ENCODE measurements at regions not wholly inside any gene's neighbourhood (a gene's known extent, or its start where the extent isn't known, plus 50 kb on each side); places are given as distances from the start of the nearest gene placed in this dataset.
A peak's percentile ranks its signal among the peaks of the same experiment; 100 is the strongest.

GRCh38 chr16:72425571-72426341, 253.8 kb upstream of the PMFBP1 start:
- no peak overlapping the region for H3K27ac ChIP-seq
- no peak for TF ChIP-seq CTCF (conservative IDR thresholded peaks at IDR 0.05)

- H3K27ac ChIP-seq = no peak overlapping the region
- no peak for TF ChIP-seq CTCF (conservative IDR thresholded peaks at IDR 0.05)
Observed at GRCh38 chr16:72424757-72425156, 252.8 kb upstream of the PMFBP1 start.

- H3K27ac ChIP-seq = no peak overlapping the region
- TF ChIP-seq CTCF (conservative IDR thresholded peaks at IDR 0.05) = no peak
Observed at GRCh38 chr16:72422308-72422897, 250.4 kb upstream of the PMFBP1 start.

GRCh38 chr16:72419638-72420037, 247.7 kb upstream of the PMFBP1 start:
- no peak for TF ChIP-seq CTCF (conservative IDR thresholded peaks at IDR 0.05)

GRCh38 chr16:72415379-72415778, 243.4 kb upstream of the PMFBP1 start:
- no peak for TF ChIP-seq CTCF (conservative IDR thresholded peaks at IDR 0.05)
- peak overlapping the region; percentile 68 for H3K27ac ChIP-seq

More at GRCh38 chr16:72419638-72420037, 247.7 kb upstream of the PMFBP1 start:
- no peak overlapping the region for H3K27ac ChIP-seq

- no peak for TF ChIP-seq CTCF (conservative IDR thresholded peaks at IDR 0.05)
- no peak overlapping the region for H3K27ac ChIP-seq
Observed at GRCh38 chr16:72410492-72410891, 238.5 kb upstream of the PMFBP1 start.

- no peak overlapping the region for H3K27ac ChIP-seq
- no peak for TF ChIP-seq CTCF (conservative IDR thresholded peaks at IDR 0.05)
Observed at GRCh38 chr16:72409423-72409822, 237.5 kb upstream of the PMFBP1 start.
